Smooth muscle cell (in vitro differentiated cells): ENCODE measurements at regions not wholly inside any gene's neighbourhood (a gene's known extent, or its start where the extent isn't known, plus 50 kb on each side); places are given as distances from the start of the nearest gene placed in this dataset.
A peak's percentile ranks its signal among the peaks of the same experiment; 100 is the strongest.

ENCODE experiments used
- DNase-seq: peaks from one replicate; lab custom pipeline; 2025; ENCODE audit not compliant: unreplicated experiment; lab: John Stamatoyannopoulos, UW
- H2AFZ ChIP-seq: fragments of 200-600 bp; sonication (generic); 2 replicates; pipeline ENCODE4 v1.6.0; 2016; ENCODE audit warnings: antibody characterized with exemption, low read depth, mild to moderate bottlenecking
- H3F3A ChIP-seq: fragments of 200-600 bp; sonication (generic); 2 replicates; pipeline ENCODE4 v1.6.0; 2017; ENCODE audit warnings: antibody characterized with exemption, low read depth
- H3K27ac ChIP-seq: fragments of 200-600 bp; sonication (generic); 2 replicates; pipeline ENCODE4 v1.5.1; 2016; ENCODE audit warnings: low read depth, mild to moderate bottlenecking
- H3K27me3 ChIP-seq: fragments of 200-600 bp; sonication (generic); 2 replicates; pipeline ENCODE4 v1.6.1; 2016; ENCODE audit warnings: low read depth, mild to moderate bottlenecking
- H3K36me3 ChIP-seq: fragments of 200-600 bp; sonication (generic); 2 replicates; pipeline ENCODE4 v1.5.1; 2016; ENCODE audit warnings: low read depth
- H3K4me1 ChIP-seq: fragments of 200-600 bp; sonication (generic); 2 replicates; pipeline ENCODE4 v1.5.1; 2016; ENCODE audit warnings: low read depth
- H3K4me2 ChIP-seq: fragments of 200-600 bp; sonication (generic); 2 replicates; pipeline ENCODE4 v1.6.0; 2016; ENCODE audit warnings: mild to moderate bottlenecking
- H3K4me3 ChIP-seq: fragments of 200-600 bp; sonication (generic); 2 replicates; pipeline ENCODE4 v1.5.1; 2016; ENCODE audit warnings: mild to moderate bottlenecking
- H3K79me2 ChIP-seq: fragments of 200-600 bp; sonication (generic); 2 replicates; pipeline ENCODE4 v1.6.0; 2016; ENCODE audit warnings: low read depth, mild to moderate bottlenecking
- H3K9ac ChIP-seq: fragments of 200-600 bp; sonication (generic); 2 replicates; pipeline ENCODE4 v1.6.0; 2016; ENCODE audit warnings: low read depth
- H3K9me3 ChIP-seq: fragments of 200-600 bp; sonication (generic); replicated peaks from 2 replicates; pipeline ENCODE4 v1.5.1; 2016; ENCODE audit warnings: low read depth
- H4K20me1 ChIP-seq: fragments of 200-600 bp; sonication (generic); 2 replicates; pipeline ENCODE4 v1.6.0; 2016; ENCODE audit warnings: low read depth
- WGBS: methylation state at CpG from one replicate; pipeline ENCODE4 v1.1.7; 2016; ENCODE audit warnings: low lambda C conversion rate; 5-methylcytosine and 5-hydroxymethylcytosine counted together
- TF ChIP-seq, protein P1 (sequence below): fragments of 200-600 bp; sonication (generic); IDR thresholded peaks from 2 replicates; pipeline ENCODE4 v1.5.1; 2017; ENCODE audit warnings: borderline replicate concordance, mild to moderate bottlenecking, antibody characterized with exemption; ENCODE audit not compliant: insufficient read depth, poor library complexity, severe bottlenecking

DNA sequence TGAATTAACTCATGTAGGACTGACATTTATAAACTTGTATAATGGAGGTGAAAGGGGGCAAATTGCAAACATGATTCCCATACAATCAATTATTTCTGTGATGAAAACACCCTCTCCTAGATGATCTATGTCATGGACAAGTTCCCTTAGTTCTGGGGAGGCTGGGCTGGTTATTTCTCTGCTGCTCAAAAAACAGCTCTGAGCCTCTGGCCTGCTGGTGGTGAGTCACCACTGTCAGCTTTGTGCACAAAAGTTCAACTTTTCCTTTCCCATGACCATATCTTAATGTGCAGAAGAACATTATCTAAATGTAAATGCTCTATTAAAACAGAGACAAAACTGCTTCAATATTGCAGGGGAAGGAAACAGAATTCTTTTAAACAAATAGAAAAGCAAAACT, 85.0 kb downstream of the HMHB1 start:
- Histone ChIP-seq H3K4me1 (peaks cover 12% of the 10 kb centered on the region), H3K27ac (peak overlapping the region; percentile 78), H2AFZ (peak overlapping the region; percentile 55), H3K36me3 (no peaks in the 10 kb centered on the region), H3K9me3 (no peaks in the 10 kb centered on the region), H4K20me1 (no peaks in the 10 kb centered on the region), H3K79me2 (no peaks in the 10 kb centered on the region), H3K4me3 (no peak overlapping the region), H3K4me2 (peak overlapping the region; percentile 44), H3F3A (peaks cover 26% of the 10 kb centered on the region), H3K9ac (no peak overlapping the region), H3K27me3 (no peaks in the 10 kb centered on the region)
- no peak for DNase-seq
- TF ChIP-seq, protein P1, sequence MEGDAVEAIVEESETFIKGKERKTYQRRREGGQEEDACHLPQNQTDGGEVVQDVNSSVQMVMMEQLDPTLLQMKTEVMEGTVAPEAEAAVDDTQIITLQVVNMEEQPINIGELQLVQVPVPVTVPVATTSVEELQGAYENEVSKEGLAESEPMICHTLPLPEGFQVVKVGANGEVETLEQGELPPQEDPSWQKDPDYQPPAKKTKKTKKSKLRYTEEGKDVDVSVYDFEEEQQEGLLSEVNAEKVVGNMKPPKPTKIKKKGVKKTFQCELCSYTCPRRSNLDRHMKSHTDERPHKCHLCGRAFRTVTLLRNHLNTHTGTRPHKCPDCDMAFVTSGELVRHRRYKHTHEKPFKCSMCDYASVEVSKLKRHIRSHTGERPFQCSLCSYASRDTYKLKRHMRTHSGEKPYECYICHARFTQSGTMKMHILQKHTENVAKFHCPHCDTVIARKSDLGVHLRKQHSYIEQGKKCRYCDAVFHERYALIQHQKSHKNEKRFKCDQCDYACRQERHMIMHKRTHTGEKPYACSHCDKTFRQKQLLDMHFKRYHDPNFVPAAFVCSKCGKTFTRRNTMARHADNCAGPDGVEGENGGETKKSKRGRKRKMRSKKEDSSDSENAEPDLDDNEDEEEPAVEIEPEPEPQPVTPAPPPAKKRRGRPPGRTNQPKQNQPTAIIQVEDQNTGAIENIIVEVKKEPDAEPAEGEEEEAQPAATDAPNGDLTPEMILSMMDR: no peak

DNA sequence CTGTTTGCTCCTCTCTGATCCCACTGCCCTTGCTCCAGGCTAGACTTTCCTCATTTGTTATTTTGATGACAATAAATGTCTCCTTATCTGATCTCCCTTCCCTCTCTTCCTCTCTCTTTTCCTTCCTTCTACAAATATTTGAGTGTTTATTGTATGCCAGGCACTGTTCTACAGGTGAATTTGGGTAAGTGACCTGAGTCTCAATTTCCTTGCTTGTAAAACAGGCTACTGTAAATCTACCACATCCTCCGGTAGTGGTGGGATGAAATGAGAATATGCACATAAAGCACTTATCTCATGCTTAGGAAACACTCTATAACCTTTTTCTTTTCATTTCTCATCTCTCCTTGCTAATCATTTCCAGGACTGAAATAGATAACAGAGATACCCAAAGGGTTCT, 86.4 kb downstream of the HMHB1 start:
- peak overlapping the region; percentile 78 for H3K27ac ChIP-seq
- no peak for DNase-seq

DNA sequence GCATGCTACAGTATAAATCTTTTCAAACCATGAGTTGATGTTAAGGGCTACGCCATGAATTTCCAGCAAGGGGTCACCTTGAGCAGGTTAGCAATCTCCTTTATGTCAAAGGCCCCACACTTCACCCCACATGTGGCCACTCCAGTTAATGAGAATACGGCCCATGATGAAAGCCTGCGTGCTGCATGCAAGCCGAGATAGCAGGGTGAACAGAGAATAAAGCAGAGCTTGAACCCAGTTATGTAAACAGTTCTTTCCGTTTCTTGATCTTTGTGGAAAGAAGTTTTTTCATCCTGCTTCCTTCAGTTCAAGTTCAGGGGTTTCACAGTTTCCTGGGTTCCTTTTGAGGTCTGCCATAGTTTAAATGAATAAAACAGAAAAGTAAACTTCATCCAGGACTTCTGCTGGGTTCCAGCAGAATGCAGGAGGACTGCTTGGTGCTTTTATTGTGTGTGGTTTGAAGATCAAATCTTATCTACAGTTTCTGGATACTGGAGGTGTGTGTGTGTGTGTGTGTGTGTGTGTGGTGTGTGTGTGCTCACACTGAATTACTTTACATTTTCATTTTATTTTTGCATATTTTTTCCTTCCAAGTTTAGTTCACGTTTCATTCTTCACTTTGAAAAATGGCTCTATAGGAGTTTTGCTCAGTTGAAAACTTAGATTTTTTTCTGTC, 87.1 kb downstream of the HMHB1 start:
- Histone ChIP-seq H4K20me1 (no peaks in the 10 kb centered on the region), H3K4me3 (no peak overlapping the region), H3K27me3 (no peaks in the 10 kb centered on the region), H2AFZ (peak overlapping the region; percentile 22), H3K9ac (no peak overlapping the region), H3K27ac (no peak overlapping the region), H3K79me2 (no peaks in the 10 kb centered on the region), H3K4me2 (peak overlapping the region; percentile 15), H3K4me1 (peaks cover 12% of the 10 kb centered on the region), H3K9me3 (no peaks in the 10 kb centered on the region), H3F3A (peaks cover 26% of the 10 kb centered on the region), H3K36me3 (no peaks in the 10 kb centered on the region)
- DNase-seq: no peak
- WGBS: 36% methylated on average over 6 of the region's 6 CpGs
- TF ChIP-seq, protein P1: no peak

More for the DNA sequence above, 86.4 kb downstream of the HMHB1 start:
- H3K36me3 ChIP-seq: no peaks in the 10 kb centered on the region
- no peaks in the 10 kb centered on the region for H3K9me3 ChIP-seq
- TF ChIP-seq, protein P1: no peak
- H3K4me3 ChIP-seq: no peak overlapping the region
- peak overlapping the region; percentile 15 for H3K4me2 ChIP-seq
- no peaks in the 10 kb centered on the region for H4K20me1 ChIP-seq
- 30% methylated on average over 1 of the region's 1 CpG for WGBS
- peaks cover 26% of the 10 kb centered on the region for H3F3A ChIP-seq
- peak overlapping the region; percentile 1 for H2AFZ ChIP-seq
- no peak overlapping the region for H3K9ac ChIP-seq
- peaks cover 12% of the 10 kb centered on the region for H3K4me1 ChIP-seq
- no peaks in the 10 kb centered on the region for H3K79me2 ChIP-seq
- H3K27me3 ChIP-seq: no peaks in the 10 kb centered on the region

DNA sequence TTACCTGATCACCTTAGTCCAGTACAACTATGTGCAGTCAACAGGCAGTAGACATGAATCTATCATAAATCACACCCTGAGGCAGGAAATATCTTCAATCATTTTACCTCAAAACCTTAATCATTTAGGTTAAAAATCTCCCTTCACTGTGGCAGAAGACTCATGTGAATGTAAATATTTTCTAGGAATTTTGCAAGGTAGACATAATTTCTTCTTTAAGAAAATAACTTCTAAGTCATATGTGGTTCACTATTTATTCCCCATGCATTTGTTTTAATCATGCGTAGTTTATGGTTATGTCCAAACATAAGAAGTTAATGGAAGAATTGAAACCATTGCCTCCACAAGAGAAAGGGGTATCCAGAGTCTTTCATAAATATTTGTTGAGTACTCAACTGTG, 97.0 kb downstream of the HMHB1 start:
- Histone ChIP-seq H3K4me1 (no peaks in the 10 kb centered on the region), H3K4me3 (no peak overlapping the region), H3K4me2 (no peak overlapping the region), H3K79me2 (no peaks in the 10 kb centered on the region), H3F3A (no peaks in the 10 kb centered on the region), H3K27me3 (no peaks in the 10 kb centered on the region), H2AFZ (no peak overlapping the region), H3K9ac (no peak overlapping the region), H3K9me3 (no peaks in the 10 kb centered on the region), H4K20me1 (no peaks in the 10 kb centered on the region), H3K36me3 (no peaks in the 10 kb centered on the region), H3K27ac (no peak overlapping the region)
- 100% methylated on average over 1 of the region's 1 CpG for WGBS
- TF ChIP-seq, protein P1: no peak
- DNase-seq: no peak
